T-helper 17 cell (primary cell): ENCODE measurements at regions not wholly inside any gene's neighbourhood (a gene's known extent, or its start where the extent isn't known, plus 50 kb on each side); places are given as distances from the start of the nearest gene placed in this dataset.
A peak's percentile ranks its signal among the peaks of the same experiment; 100 is the strongest.

ENCODE experiments used
- ATAC-seq: fragments of 150-1000 bp; cut with Tn5 transposase; 2 replicates; pipeline ENCODE4 v1.10.0; 2021; ENCODE audit warnings: mild to moderate bottlenecking, moderate library complexity
- DNase-seq, 3 donors: peaks; one replicate each; pipeline versions ENCODE4 v3.0.0 to v3.0.0-alpha.2; 2020 to 2021
- H3K9me3 ChIP-seq: one replicate; pipeline ENCODE4 v1.7.0; 2013; ENCODE audit warnings: low read length, mild to moderate bottlenecking; ENCODE audit not compliant: control insufficient read depth, poor library complexity, severe bottlenecking
- H3K27ac Mint-ChIP-seq: one replicate; pipeline ENCODE4 v1.8.0; 2022; ENCODE audit warnings: mild to moderate bottlenecking, moderate library complexity, mixed read lengths
- H3K27me3 Mint-ChIP-seq: one replicate; pipeline ENCODE4 v1.8.0; 2022; ENCODE audit warnings: mixed read lengths
- H3K36me3 Mint-ChIP-seq: one replicate; pipeline ENCODE4 v1.8.0; 2022; ENCODE audit warnings: low read depth, mixed read lengths
- H3K4me1 Mint-ChIP-seq: one replicate; pipeline ENCODE4 v1.8.0; 2022; ENCODE audit warnings: mild to moderate bottlenecking, mixed read lengths
- H3K4me3 Mint-ChIP-seq: one replicate; pipeline ENCODE4 v1.8.0; 2022; ENCODE audit warnings: mild to moderate bottlenecking, moderate library complexity, mixed read lengths

DNA sequence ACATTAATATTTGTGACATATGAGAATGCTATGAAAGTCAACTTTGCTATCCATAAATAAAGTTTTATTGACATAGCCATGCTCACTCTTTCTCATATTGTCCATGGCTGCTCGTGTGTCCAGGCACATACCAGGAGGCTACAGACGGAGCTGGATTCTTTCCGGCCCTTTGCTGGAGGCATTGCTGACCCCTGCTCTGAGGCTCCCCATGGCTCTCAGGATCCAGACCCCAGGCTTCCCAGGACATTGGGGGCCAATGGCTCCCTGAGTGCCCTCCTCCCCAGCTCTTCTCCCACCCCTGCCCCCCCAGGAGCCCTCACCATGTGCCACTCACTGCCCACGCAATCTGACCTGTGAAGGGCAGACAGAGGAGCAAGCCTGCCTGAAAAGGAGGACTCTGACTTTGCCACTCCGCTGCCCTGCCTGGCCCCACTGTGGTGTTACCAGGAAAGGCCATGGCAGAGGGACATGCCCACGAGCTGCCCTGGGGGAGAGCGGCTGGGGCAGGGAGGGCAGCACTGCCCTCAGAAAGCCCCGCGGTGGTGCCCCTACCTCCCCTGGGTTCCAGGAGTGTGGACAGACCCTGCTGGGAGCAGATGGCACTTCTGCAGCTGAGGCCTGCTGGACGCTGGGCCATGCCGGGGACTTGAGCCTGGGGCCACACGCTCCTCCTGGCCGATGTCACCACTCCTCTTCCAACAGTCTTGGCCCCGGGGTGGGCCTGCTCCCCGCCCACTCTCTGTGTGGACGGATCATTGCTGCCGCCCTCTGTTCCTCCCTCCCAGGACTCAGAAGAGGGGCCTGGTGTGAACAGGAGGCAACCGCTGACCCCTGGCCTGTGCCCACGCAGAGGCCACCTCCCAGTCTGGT lies 97.8 kb upstream of the BHLHE23 start:
- H3K4me1 Mint-ChIP-seq = peaks cover 2% of the 10 kb centered on the region
- H3K27ac Mint-ChIP-seq = no peak overlapping the region
- H3K9me3 ChIP-seq = no peaks in the 10 kb centered on the region
- ATAC-seq = no peak
- no peak for DNase-seq
- H3K36me3 Mint-ChIP-seq = no peaks in the 10 kb centered on the region
- peak overlapping the region; percentile 88 for H3K4me3 Mint-ChIP-seq
- H3K27me3 Mint-ChIP-seq = no peaks in the 10 kb centered on the region

DNA sequence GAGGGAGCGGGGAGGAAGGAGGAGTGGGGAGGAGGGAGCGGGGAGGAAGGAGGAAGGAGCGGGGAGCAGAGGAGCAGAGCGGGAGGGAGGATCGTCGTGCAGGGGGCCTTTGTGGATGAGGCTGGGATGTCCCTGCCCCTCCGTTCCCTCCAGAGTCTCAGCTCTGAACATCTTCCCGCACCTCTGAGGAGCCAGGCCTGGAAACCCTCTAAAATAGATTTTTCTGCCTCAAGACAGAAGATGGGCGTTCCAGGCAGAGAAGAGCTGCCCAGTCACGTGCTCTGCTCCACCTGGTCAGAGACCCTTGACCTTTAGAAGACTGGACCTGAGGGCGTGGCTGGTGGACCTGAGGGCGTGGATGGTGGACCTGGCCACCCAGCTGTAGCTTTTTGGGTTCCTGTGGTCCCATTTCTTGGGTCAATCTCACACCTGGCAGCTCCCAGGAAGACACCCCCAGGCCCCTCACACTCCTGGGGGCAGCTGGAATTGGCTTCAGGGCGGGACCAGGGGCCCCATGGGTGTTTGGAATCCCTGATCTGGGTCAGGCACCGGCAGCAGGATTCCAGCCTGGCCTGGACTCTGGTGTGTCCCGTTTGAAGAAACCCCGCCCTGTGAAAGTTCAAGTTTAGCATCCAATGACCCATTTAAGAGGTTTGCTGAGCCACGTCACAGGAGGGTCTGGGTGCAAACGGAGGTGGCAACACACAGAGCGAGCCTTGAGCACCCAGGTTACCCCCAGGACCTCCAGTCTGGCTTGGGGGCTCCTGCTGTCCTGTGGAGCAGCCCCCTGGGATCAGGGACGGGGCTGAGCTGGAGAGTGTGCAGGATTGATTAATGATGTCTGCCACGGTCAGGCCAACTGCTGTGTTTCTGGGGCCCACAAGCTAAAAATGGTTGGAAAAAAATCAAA lies 96.9 kb upstream of the BHLHE23 start:
- Mint-ChIP-seq H3K4me3 (peak overlapping the region; percentile 88), H3K4me1 (peaks cover 2% of the 10 kb centered on the region), H3K36me3 (no peaks in the 10 kb centered on the region), H3K27ac (peak overlapping the region; percentile 32), H3K27me3 (no peaks in the 10 kb centered on the region)
- DNase-seq = peak in 2 of 3 donors; percentile 15 to 24
- no peaks in the 10 kb centered on the region for H3K9me3 ChIP-seq
- ATAC-seq = no peak

DNA sequence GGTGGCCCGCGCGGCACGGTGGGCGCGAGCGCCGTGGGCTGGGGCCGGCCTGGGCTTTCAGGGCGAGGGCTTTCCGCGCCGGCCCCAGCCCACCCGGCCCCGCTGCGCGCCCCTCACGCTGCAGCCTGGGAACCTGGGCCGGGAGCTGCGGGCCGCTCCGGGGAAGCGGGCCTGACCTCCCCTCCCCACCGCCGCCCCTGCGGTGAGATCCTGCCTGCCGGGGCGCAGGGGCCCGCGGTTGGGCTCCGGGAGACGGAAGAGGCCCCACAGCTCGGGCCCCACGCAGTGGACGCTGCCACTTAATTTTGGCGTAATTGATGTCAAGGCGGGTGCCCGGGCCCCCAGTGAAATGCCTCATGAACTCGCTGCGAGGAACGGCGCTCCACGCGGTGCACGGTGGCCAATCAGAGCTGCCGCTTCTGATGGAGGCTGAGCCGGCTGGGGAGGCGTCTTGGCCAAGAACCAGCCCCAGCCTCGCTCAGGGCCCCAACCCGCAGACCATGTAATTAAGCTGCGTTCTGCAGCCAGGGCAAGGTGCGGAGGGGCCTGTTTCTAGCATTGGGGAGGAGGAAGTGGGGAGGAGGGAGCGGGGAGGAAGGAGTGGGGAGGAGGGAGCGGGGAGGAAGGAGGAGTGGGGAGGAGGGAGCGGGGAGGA lies 96.1 kb upstream of the BHLHE23 start:
- H3K36me3 Mint-ChIP-seq = no peaks in the 10 kb centered on the region
- no peaks in the 10 kb centered on the region for H3K27me3 Mint-ChIP-seq
- no peaks in the 10 kb centered on the region for H3K9me3 ChIP-seq
- peak overlapping the region; percentile 32 for H3K27ac Mint-ChIP-seq
- H3K4me3 Mint-ChIP-seq = peak overlapping the region; percentile 88
- ATAC-seq (peak; percentile 62), DNase-seq (peak; percentile 47 to 48 (median 48))
- H3K4me1 Mint-ChIP-seq = peaks cover 2% of the 10 kb centered on the region

DNA sequence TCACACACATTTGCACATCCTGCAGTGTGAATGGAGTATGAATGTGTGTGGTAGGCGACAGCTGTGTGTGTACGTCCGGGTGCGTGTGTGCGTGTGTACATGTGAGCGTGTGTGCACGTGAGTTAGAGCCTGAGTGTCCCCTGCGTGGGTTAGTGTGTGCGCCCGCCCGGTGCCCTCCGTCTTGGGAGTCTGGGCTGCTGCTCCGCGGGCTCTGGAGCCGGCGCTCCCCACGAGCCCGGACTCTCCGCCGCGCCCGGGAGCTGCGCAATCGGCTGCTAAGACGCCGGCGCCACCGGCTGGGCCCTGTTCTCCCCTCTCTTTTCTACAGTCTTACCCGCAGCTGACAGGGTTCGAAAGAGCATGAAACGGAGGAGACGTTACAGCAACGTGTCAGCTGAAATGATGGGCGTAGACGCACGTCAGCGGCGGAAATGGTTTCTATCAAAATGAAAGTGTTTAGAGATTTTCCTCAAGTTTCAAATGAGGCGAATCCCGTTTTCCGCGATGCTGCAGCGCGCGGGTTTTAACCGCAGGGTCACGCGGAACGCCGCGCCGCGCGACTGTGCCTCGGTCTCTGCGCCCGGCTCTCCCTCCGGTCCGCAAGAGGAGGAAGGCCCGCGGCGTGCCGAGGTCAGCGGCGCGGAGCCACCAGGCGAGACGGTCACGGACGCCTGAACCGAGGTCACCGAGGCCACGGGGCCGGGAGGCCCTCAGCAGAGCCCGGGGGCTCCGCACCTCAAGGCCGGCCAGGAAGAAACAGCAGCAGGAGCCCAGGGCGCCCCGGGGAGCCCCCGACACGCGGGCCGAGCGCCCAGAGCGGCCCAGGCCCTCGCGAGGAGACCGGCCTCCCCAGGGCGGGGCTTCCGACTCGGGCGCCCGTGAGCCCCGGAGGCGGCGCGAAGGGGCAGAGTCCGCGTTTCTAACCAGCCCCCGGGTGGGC lies 95.3 kb upstream of the BHLHE23 start:
- H3K27me3 Mint-ChIP-seq = no peaks in the 10 kb centered on the region
- ATAC-seq (peak; percentile 71), DNase-seq (peak; percentile 36 to 43 (median 39))
- peak overlapping the region; percentile 92 for H3K27ac Mint-ChIP-seq
- H3K9me3 ChIP-seq = no peaks in the 10 kb centered on the region
- no peaks in the 10 kb centered on the region for H3K36me3 Mint-ChIP-seq
- H3K4me3 Mint-ChIP-seq = peak overlapping the region; percentile 92
- peaks cover 2% of the 10 kb centered on the region for H3K4me1 Mint-ChIP-seq

DNA sequence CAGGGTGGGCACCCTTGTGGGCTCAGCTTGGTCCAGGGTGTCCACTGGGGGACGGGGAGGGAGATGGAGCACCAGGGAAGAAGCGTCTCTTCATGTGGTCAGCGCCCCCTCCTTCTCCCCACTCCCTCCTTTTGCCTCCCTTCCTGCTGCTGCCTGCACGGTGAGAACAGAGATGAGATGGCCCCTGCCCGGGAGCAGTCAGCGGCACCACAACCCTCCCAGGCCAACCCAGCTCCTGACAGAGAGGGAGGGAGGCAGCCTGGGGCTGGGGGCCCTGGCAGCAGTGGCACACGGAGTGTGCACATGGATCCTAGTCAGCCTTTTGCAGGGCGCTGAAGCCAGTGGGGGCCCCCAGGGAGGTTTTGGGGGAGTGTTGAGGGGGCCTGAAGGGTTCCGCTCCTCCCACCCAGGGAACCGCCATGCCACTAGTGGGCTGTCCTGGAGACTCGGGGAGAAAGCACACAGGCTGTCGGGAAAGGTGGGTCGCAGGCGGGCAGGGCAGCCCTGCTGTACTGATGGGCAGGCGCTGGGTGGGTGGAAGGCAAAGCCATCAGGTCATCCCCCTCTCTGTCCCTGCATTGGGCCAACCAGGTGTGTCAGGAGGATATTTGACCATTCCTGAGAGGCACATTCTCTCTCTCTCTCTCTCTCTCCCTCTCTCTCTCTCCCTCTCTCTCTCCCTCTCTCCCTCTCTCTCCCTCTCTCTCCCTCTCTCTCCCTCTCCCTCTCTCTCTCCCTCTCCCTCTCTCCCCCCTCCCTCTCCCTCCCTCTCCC lies 94.3 kb upstream of the BHLHE23 start:
- Mint-ChIP-seq H3K4me3 (peak overlapping the region; percentile 92), H3K36me3 (no peaks in the 10 kb centered on the region), H3K4me1 (peaks cover 2% of the 10 kb centered on the region), H3K27me3 (no peaks in the 10 kb centered on the region), H3K27ac (peak overlapping the region; percentile 92)
- ATAC-seq (no peak), DNase-seq (peak in 1 of 3 donors; percentile 9)
- H3K9me3 ChIP-seq = no peaks in the 10 kb centered on the region

DNA sequence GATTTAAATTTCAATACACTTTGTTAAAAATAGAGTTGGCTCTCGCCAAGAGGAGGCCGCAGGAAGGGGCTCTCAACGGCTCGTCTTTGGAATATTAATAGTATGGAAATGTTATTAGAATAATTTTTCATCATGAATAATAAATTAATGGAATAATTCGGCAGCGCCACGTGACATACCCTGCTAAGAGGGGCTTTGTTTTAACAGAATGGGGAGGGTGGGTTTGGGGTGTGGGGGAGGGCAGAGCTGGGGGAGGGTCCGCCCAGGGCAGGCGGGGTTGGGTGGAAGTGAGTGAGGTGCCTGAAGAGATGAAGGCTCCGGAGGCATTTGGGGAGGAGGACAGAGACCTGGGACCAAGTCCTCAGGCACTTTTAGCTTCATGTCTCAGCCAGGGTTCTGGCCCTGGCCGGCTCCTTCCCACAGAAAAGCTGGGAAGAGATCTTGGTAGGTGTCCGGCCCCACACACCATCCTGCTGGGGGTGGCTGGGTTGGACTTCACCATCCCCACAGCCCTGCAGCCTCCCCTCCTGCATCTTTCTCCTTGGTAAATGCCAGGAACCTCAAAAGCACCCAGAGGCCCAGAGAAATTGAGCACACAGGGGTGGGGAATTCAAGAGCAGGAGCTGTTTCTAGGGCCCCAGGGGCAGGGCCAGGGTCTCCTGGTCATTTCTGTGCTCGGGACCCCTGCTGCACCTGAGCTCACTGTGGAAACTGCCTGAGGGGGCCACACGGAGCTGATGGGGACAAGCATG lies 93.6 kb upstream of the BHLHE23 start:
- Mint-ChIP-seq H3K27me3 (peaks cover 6% of the 10 kb centered on the region), H3K27ac (peak overlapping the region; percentile 92), H3K4me3 (peak overlapping the region; percentile 92), H3K36me3 (no peaks in the 10 kb centered on the region), H3K4me1 (peaks cover 2% of the 10 kb centered on the region)
- no peaks in the 10 kb centered on the region for H3K9me3 ChIP-seq
- ATAC-seq (no peak), DNase-seq (peak in 1 of 3 donors; percentile 6)

DNA sequence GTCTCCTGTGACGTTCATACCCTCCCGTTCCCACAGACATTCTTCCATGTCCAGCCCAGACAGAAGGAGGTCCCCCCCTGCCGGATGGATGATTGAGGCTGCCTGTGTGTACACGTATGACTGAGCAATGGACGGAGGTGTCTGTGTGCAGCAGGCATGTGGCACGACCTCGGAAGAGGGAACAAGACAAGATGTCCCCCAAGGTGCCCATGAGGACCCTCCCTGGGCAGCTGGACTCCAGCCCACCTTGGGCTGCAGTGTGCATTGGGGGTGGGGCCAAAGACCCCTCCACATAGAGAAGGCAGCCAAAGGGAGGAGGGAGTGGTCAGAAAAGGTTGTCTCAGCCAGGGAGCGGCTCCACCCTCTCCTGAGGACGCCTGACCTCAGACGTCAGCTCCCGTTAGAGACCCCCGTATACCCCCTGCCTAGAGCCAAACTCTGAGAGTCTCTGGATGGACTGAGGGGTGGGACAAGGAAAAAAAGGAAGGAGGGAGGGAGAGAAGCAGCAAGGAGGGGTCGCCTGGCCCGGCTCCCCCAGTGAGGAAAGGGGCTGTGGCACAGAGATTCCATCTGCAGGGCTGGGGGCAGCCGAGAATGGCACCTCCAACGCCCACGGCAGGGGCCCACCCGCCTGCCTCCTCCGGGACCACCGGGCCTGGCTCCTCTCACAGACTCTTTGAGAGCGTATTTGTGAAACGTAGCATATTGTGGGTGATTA lies 92.9 kb upstream of the BHLHE23 start:
- H3K36me3 Mint-ChIP-seq = no peaks in the 10 kb centered on the region
- H3K27ac Mint-ChIP-seq = no peak overlapping the region
- ATAC-seq = no peak
- H3K4me3 Mint-ChIP-seq = no peak overlapping the region
- H3K27me3 Mint-ChIP-seq = peaks cover 12% of the 10 kb centered on the region
- peak in 1 of 3 donors; percentile 5 for DNase-seq
- no peaks in the 10 kb centered on the region for H3K9me3 ChIP-seq
- H3K4me1 Mint-ChIP-seq = peaks cover 2% of the 10 kb centered on the region

DNA sequence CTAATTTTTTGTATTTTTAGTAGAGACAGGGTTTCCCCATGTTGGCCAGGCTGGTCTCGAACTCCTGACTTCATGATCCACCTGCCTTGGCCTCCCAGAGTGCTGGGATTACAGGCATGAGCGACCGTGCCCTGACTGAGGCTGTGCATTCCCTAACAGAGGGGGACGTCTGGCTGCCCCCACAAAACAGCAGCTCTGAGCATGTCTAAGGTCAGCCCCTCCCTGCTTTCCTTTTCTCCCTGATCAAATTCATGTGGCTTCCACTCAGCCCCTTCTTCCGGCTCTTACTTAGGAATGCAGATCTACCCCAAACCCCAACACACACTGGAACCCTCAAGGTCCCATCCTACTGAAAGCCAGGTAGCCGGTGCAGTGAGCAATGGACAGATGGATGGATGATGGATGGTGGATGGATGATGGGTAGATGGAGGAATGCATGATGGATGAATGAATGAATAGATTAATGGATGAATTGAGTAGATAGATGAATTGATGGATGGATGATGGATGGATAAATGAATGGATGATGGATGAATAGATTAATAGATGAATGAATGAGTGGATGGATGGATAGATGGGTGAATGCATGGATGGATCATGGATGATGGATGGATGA lies 91.5 kb upstream of the BHLHE23 start:
- no peaks in the 10 kb centered on the region for H3K9me3 ChIP-seq
- Mint-ChIP-seq H3K27me3 (peaks cover 12% of the 10 kb centered on the region), H3K4me3 (no peak overlapping the region), H3K36me3 (no peaks in the 10 kb centered on the region), H3K4me1 (peaks cover 2% of the 10 kb centered on the region), H3K27ac (no peak overlapping the region)
- no peak for DNase-seq
- ATAC-seq = no peak

DNA sequence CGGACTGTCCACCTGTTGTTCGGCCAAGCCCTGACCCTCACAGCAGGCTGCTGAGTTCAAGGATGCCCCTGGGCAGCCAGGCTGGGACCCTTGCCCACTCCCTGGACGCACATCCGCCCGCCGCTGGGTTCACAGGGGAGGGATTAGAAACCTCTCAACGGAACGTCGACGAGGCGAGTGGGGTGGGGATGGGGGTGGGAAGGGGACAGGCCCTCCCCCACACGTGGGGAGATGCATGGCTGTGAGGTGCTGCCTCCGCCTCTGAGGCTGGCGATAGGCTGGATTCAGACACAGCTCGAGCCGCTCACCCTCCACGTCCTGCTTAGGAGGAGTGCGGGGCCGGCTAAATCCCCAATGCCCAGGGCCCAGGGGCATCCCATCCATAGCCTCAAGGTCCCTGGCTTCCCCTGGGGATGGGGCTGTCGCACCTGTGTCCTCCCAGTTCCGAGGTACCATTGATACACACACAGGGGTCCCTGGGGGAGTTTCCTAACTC lies 90.6 kb upstream of the BHLHE23 start:
- H3K4me1 Mint-ChIP-seq = peaks cover 2% of the 10 kb centered on the region
- DNase-seq (peak in 1 of 3 donors; percentile 4), ATAC-seq (no peak)
- no peak overlapping the region for H3K27ac Mint-ChIP-seq
- no peaks in the 10 kb centered on the region for H3K36me3 Mint-ChIP-seq
- no peak overlapping the region for H3K4me3 Mint-ChIP-seq
- peaks cover 19% of the 10 kb centered on the region for H3K27me3 Mint-ChIP-seq
- H3K9me3 ChIP-seq = no peaks in the 10 kb centered on the region

DNA sequence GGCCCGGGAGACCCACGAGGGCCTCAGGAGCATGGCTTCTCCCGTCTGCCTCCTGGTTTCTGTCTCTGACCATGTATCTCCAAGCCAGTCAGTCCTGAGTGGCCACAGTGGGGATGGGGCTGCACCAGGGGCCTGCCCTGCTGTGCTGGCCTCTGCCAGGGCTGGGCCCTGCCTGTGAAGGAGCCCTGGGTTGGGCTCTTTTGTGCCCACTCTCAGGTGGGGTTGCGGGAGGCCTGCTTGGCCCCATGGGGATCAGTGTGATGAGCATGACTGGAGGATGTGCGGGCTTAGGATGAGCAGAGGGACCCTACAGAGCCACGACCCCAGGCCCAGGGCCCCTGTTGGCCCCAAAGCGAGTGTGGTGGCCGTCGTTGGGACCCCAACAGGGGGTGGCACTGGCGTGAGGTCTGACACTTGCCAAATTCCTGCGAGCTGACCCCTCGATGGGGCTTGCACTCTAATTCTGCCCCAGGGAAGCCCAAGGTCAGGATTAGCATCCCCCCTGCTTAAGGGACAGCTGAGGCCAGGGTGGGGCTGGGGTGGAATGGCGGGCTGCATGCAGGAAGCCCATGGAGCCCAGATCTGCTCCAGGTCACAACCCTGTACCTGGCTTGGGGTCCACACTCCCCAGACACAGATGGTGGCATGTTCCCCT lies 90.0 kb upstream of the BHLHE23 start:
- Mint-ChIP-seq H3K36me3 (no peaks in the 10 kb centered on the region), H3K27me3 (peaks cover 19% of the 10 kb centered on the region), H3K4me3 (no peak overlapping the region), H3K27ac (no peak overlapping the region), H3K4me1 (peaks cover 2% of the 10 kb centered on the region)
- no peak for ATAC-seq
- peak in 2 of 3 donors; percentile 2 to 5 for DNase-seq
- no peaks in the 10 kb centered on the region for H3K9me3 ChIP-seq
